ENCODE measurements at regions not wholly inside any gene's neighbourhood (a gene's known extent, or its start where the extent isn't known, plus 50 kb on each side); places are given as distances from the start of the nearest gene placed in this dataset.

DNA sequence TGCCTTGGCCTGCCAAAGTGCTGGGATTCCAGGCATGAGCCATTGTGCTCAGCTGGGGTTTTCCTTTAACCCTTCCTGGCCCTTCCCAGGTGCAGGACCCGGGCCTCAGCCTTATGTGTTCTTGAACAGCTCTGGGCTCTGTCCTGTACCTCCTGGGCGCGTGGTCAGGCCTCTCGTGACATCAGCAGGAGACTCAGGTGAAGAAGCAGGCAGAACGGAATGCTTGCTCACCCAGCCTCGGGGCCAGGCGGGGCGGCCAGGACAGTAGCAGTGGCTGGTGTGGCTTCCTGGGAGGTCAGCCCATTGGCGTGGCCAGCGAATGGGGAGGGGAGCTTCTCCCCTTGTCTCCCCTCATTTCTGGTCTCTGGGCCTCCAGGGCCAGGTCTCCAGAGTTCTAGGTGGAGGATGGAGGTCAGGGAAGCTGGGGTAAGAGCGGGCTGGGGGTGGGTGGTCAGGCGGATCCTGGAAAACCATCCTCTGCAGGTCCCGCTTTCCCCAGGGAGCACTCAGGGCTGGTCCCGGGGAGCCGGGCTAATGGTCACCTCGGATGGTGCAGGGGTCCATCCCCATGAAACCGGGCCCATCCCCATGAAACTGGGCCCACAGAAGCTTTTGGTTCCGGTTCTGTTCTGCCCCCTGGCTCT, 281.5 kb downstream of the SEC14L1 start:
- TF ChIP-seq EGR1 (IDR thresholded peaks at IDR 0.05) (no peak), FOXM1 (IDR thresholded peaks at IDR 0.05; ENCODE audit: borderline replicate concordance, low read depth) (no peak), TAF1 (IDR thresholded peaks at IDR 0.05; ENCODE audit: low read depth) (no peak), ZBTB7A (IDR thresholded peaks at IDR 0.05; ENCODE audit: low read depth) (no peak), TEAD4 (IDR thresholded peaks at IDR 0.05) (peak; percentile 59), EP300 (IDR thresholded peaks at IDR 0.05; ENCODE audit: borderline replicate concordance) (peak; percentile 53; the same call in 1 of the 2 replicates), NFIC (IDR thresholded peaks at IDR 0.05) (peak; percentile 50), CEBPB (IDR thresholded peaks at IDR 0.05) (no peak), REST (IDR thresholded peaks at IDR 0.05; ENCODE audit: low read depth) (no peak), MAX (IDR thresholded peaks at IDR 0.05) (peak; percentile 76), RAD21 (IDR thresholded peaks at IDR 0.05; ENCODE audit: low read depth) (no peak), USF1 (IDR thresholded peaks at IDR 0.05) (0 out of 2 replicates have a peak, but pooled peaks have one; percentile 50), YY1 (IDR thresholded peaks at IDR 0.05; ENCODE audit: low read depth) (no peak), CREB1 (IDR thresholded peaks at IDR 0.05; ENCODE audit: low read depth) (no peak), TCF12 (IDR thresholded peaks at IDR 0.05; ENCODE audit: low read depth) (peak; percentile 74)

- TF ChIP-seq NFIC (IDR thresholded peaks at IDR 0.05) (no peak), USF1 (IDR thresholded peaks at IDR 0.05) (no peak), TAF1 (IDR thresholded peaks at IDR 0.05; ENCODE audit: low read depth) (no peak), EGR1 (IDR thresholded peaks at IDR 0.05) (no peak), TCF12 (IDR thresholded peaks at IDR 0.05; ENCODE audit: low read depth) (no peak), YY1 (IDR thresholded peaks at IDR 0.05; ENCODE audit: low read depth) (no peak), EP300 (IDR thresholded peaks at IDR 0.05; ENCODE audit: borderline replicate concordance) (no peak), MAX (IDR thresholded peaks at IDR 0.05) (no peak), TEAD4 (IDR thresholded peaks at IDR 0.05) (no peak)
Measured at GRCh38 chr17:77422748-77423113, 282.0 kb downstream of the SEC14L1 start.

GRCh38 chr17:77423589-77424451, 283.1 kb downstream of the SEC14L1 start:
- TF ChIP-seq TEAD4 (IDR thresholded peaks at IDR 0.05) = no peak
- TF ChIP-seq MAX (IDR thresholded peaks at IDR 0.05) = peak; percentile 61

GRCh38 chr17:77424585-77425344, 284.0 kb downstream of the SEC14L1 start:
- TF ChIP-seq USF1 (IDR thresholded peaks at IDR 0.05) = no peak
- TF ChIP-seq TCF12 (IDR thresholded peaks at IDR 0.05; ENCODE audit: low read depth) = no peak
- no peak for TF ChIP-seq CREB1 (IDR thresholded peaks at IDR 0.05; ENCODE audit: low read depth)
- no peak for TF ChIP-seq CEBPB (IDR thresholded peaks at IDR 0.05)

- TF ChIP-seq ZBTB7A (IDR thresholded peaks at IDR 0.05; ENCODE audit: low read depth) (0 out of 2 replicates have a peak, but pooled peaks have one; percentile 23), USF1 (IDR thresholded peaks at IDR 0.05) (no peak)
Measured at GRCh38 chr17:77425348-77425747, 284.6 kb downstream of the SEC14L1 start.

Measured in Ishikawa (cell line).